Neural cell (in vitro differentiated cells): ENCODE measurements at regions not wholly inside any gene's neighbourhood (a gene's known extent, or its start where the extent isn't known, plus 50 kb on each side); places are given as distances from the start of the nearest gene placed in this dataset.

Experiments
- H2AFZ ChIP-seq: fragments of 200-600, 300-800 bp; sonication (generic), shearing (Covaris generic); 2 replicates; pipeline ENCODE4 v1.6.0; 2014; ENCODE audit warnings: low read depth, mild to moderate bottlenecking, antibody characterized with exemption, low read length, moderate library complexity
- H3F3A ChIP-seq: fragments of 200-600 bp; shearing (Covaris generic); 2 replicates; pipeline ENCODE4 v1.6.1; 2016; ENCODE audit warnings: mild to moderate bottlenecking, moderate library complexity, mixed read lengths, antibody characterized with exemption, low read length; ENCODE audit not compliant: insufficient read depth, poor library complexity, severe bottlenecking
- H3K27ac ChIP-seq: fragments of 200-600, 300-800 bp; sonication (generic), shearing (Covaris generic); 2 replicates; pipeline ENCODE4 v1.5.1; 2014; ENCODE audit warnings: mild to moderate bottlenecking, low read length, moderate library complexity
- H3K27me3 ChIP-seq: fragments of 300-800, 200-600 bp; sonication (generic), shearing (Covaris generic); 2 replicates; pipeline ENCODE4 v1.6.0; 2014; ENCODE audit warnings: mild to moderate bottlenecking, low read depth, low read length, moderate library complexity; ENCODE audit not compliant: insufficient read depth
- H3K36me3 ChIP-seq: fragments of 300-800, 200-600 bp; sonication (generic), shearing (Covaris generic); 2 replicates; pipeline ENCODE4 v1.5.1; 2014; ENCODE audit warnings: mild to moderate bottlenecking, antibody characterized with exemption, low read length, moderate library complexity; ENCODE audit not compliant: insufficient read depth
- H3K4me2 ChIP-seq: fragments of 300-800, 200-600 bp; sonication (generic), shearing (Covaris generic); 2 replicates; pipeline ENCODE4 v1.6.0; 2014; ENCODE audit warnings: mild to moderate bottlenecking, low read length
- H3K4me3 ChIP-seq: fragments of 300-800, 200-600 bp; sonication (generic), shearing (Covaris generic); 2 replicates; pipeline ENCODE4 v1.5.1; 2014; ENCODE audit warnings: mild to moderate bottlenecking, low read length, moderate library complexity
- H3K79me2 ChIP-seq: fragments of 200-600 bp; shearing (Covaris generic); replicated peaks from 2 replicates; pipeline ENCODE4 v1.6.0; 2014; ENCODE audit warnings: mild to moderate bottlenecking, low read length, moderate library complexity; ENCODE audit not compliant: insufficient read depth
- H3K9ac ChIP-seq: fragments of 300-800, 200-600 bp; sonication (generic), shearing (Covaris generic); 2 replicates; pipeline ENCODE4 v1.6.1; 2016; ENCODE audit warnings: mild to moderate bottlenecking, low read length, mixed read lengths
- H3K9me2 ChIP-seq: fragments of 200-600 bp; shearing (Covaris generic); 2 replicates; pipeline ENCODE4 v1.6.1; 2016; ENCODE audit warnings: mild to moderate bottlenecking, low read length, mixed read lengths; ENCODE audit not compliant: insufficient read depth
- H3K9me3 ChIP-seq: fragments of 200-600, 300-800 bp; sonication (generic), shearing (Covaris generic); 2 replicates; pipeline ENCODE4 v1.6.1; 2016; ENCODE audit warnings: mild to moderate bottlenecking, mixed run types, low read length, moderate library complexity, mixed read lengths
- H4K20me1 ChIP-seq: fragments of 200-600 bp; shearing (Covaris generic); 2 replicates; pipeline ENCODE4 v1.6.1; 2016; ENCODE audit warnings: mild to moderate bottlenecking, mixed run types; ENCODE audit not compliant: insufficient read depth
- EP300 ChIP-seq: fragments of 450-650 bp; conservative IDR thresholded peaks from 2 replicates; pipeline ENCODE4 v1.6.1; 2014; ENCODE audit warnings: antibody characterized with exemption, mild to moderate bottlenecking, moderate library complexity; ENCODE audit not compliant: poor library complexity, severe bottlenecking
- EZH2 ChIP-seq: fragments of 200-600, 300-800 bp; shearing (Covaris generic), sonication (generic); IDR thresholded peaks from 2 replicates; pipeline ENCODE4 v1.6.1; 2014; ENCODE audit warnings: antibody characterized with exemption, low read length, borderline replicate concordance, mild to moderate bottlenecking; ENCODE audit not compliant: insufficient read depth, poor library complexity, severe bottlenecking
- MXI1 ChIP-seq: fragments of 450-650 bp; conservative IDR thresholded peaks from 2 replicates; pipeline ENCODE4 v1.6.1; 2014; ENCODE audit warnings: antibody characterized with exemption, mild to moderate bottlenecking; ENCODE audit not compliant: poor library complexity, severe bottlenecking
- POLR2AphosphoS5 ChIP-seq: IDR thresholded peaks from 2 replicates; pipeline ENCODE4 v1.6.1; 2012
- RAD21 ChIP-seq: fragments of 450-650 bp; conservative IDR thresholded peaks from 2 replicates; pipeline ENCODE4 v1.6.1; 2014; ENCODE audit warnings: antibody characterized with exemption, mild to moderate bottlenecking, moderate library complexity
- SMC3 ChIP-seq: fragments of 450-650 bp; conservative IDR thresholded peaks from 2 replicates; pipeline ENCODE4 v1.6.1; 2014; ENCODE audit warnings: antibody characterized with exemption, mild to moderate bottlenecking, moderate library complexity; ENCODE audit not compliant: poor library complexity
- TAF1 ChIP-seq: IDR thresholded peaks from 2 replicates; pipeline ENCODE4 v1.6.1; 2012; ENCODE audit warnings: low read depth
- TF ChIP-seq, protein P1 (sequence below): fragments of 450-650 bp; IDR thresholded peaks from 2 replicates; pipeline ENCODE4 v1.5.1; 2014; ENCODE audit warnings: antibody characterized with exemption, mild to moderate bottlenecking, moderate library complexity; ENCODE audit not compliant: poor library complexity, severe bottlenecking
- TF ChIP-seq, protein P2 (sequence below): IDR thresholded peaks from 2 replicates; pipeline ENCODE4 v1.6.1; 2012; ENCODE audit warnings: borderline replicate concordance

DNA sequence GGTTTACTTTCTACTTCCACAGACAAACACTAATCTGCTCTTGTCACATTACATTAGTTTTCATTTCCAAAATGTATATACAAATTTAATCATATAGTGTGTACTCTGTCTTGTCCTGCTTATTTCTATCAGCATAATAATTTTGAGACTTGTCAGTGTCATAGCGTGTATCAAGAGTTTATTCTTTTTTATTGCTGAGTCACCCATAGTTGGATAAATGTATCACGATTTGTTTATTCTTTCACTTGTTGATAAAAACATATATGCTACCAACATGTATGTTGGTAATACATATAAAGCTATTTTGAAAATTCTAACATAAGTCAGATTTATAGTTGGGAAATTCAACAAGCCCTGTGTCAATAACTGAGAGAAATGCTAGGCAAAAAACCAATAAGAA, 261.2 kb downstream of the TRAM1L1 start:
- no peaks in the 10 kb centered on the region for H3K36me3 ChIP-seq
- no peak overlapping the region for H2AFZ ChIP-seq
- no peaks in the 10 kb centered on the region for H3K9me2 ChIP-seq

DNA sequence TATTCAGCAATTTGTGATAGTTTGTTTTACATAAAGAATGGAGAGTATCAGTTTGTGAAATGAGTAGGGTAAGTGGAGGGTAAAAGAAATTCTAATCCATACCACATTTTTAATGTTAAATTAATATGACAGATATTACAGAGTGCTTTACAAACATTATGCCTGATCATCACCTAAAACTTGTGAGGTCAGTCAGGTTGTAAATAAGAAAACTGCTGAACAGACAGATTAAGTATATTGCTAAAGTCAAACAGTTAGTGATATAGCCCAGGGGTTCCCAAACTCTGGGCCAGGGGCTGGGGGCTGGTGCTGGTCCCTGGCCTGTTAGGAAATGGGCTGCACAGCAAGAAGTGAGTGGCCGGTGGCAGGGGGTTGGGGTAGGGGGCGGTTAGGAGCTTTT, 273.6 kb downstream of the TRAM1L1 start:
- Histone ChIP-seq H3F3A (no peaks in the 10 kb centered on the region), H3K9me3 (no peaks in the 10 kb centered on the region), H4K20me1 (no peaks in the 10 kb centered on the region), H2AFZ (no peak overlapping the region), H3K4me2 (no peak overlapping the region), H3K27ac (no peak overlapping the region), H3K79me2 (no peaks in the 10 kb centered on the region), H3K4me3 (no peak overlapping the region), H3K9ac (no peak overlapping the region), H3K9me2 (no peaks in the 10 kb centered on the region), H3K36me3 (no peaks in the 10 kb centered on the region), H3K27me3 (no peaks in the 10 kb centered on the region)
- TF ChIP-seq POLR2AphosphoS5 (no peak), TAF1 (no peak), EZH2 (no peak), MXI1 (no peak)

More for the DNA sequence above, 261.2 kb downstream of the TRAM1L1 start:
- TF ChIP-seq RAD21 = no peak
- no peak for TF ChIP-seq TAF1
- no peak for TF ChIP-seq EP300
- TF ChIP-seq POLR2AphosphoS5 = no peak
- TF ChIP-seq, protein P1, sequence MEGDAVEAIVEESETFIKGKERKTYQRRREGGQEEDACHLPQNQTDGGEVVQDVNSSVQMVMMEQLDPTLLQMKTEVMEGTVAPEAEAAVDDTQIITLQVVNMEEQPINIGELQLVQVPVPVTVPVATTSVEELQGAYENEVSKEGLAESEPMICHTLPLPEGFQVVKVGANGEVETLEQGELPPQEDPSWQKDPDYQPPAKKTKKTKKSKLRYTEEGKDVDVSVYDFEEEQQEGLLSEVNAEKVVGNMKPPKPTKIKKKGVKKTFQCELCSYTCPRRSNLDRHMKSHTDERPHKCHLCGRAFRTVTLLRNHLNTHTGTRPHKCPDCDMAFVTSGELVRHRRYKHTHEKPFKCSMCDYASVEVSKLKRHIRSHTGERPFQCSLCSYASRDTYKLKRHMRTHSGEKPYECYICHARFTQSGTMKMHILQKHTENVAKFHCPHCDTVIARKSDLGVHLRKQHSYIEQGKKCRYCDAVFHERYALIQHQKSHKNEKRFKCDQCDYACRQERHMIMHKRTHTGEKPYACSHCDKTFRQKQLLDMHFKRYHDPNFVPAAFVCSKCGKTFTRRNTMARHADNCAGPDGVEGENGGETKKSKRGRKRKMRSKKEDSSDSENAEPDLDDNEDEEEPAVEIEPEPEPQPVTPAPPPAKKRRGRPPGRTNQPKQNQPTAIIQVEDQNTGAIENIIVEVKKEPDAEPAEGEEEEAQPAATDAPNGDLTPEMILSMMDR = no peak
- no peak overlapping the region for H3K9ac ChIP-seq
- no peaks in the 10 kb centered on the region for H3K79me2 ChIP-seq
- H3K4me2 ChIP-seq = no peak overlapping the region
- no peaks in the 10 kb centered on the region for H3F3A ChIP-seq
- no peak overlapping the region for H3K4me3 ChIP-seq
- H3K9me3 ChIP-seq = no peaks in the 10 kb centered on the region
- H3K27me3 ChIP-seq = no peaks in the 10 kb centered on the region
- H4K20me1 ChIP-seq = no peaks in the 10 kb centered on the region
- H3K27ac ChIP-seq = no peak overlapping the region

DNA sequence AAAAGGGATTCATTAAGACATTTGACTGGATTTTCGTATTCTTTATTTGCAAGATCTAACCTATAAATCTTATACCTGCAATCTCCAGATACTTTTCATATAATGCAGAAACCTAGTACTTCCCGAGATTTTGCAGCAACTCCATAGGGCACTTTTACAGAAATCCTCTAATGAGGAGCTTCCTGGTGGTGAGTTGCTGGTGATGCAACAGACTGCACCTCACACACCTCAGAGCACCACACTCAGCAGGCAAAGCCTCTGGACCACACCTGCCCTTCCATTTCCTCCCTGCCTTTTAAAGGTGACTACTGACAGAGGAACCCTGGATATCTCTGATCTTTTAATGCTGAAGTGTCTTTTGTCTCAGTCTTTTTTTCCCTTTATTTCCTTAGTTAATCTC, 289.4 kb downstream of the TRAM1L1 start:
- Histone ChIP-seq H3K4me3 (no peak overlapping the region), H3K27ac (no peak overlapping the region), H3F3A (no peaks in the 10 kb centered on the region), H2AFZ (no peak overlapping the region), H3K9me3 (no peaks in the 10 kb centered on the region), H3K27me3 (no peaks in the 10 kb centered on the region), H3K9me2 (no peaks in the 10 kb centered on the region), H3K36me3 (no peaks in the 10 kb centered on the region), H3K4me2 (no peak overlapping the region), H3K9ac (no peak overlapping the region), H4K20me1 (no peaks in the 10 kb centered on the region), H3K79me2 (no peaks in the 10 kb centered on the region)
- TF ChIP-seq EZH2 = no peak
- TF ChIP-seq TAF1 = no peak
- TF ChIP-seq, protein P1 = no peak
- no peak for TF ChIP-seq SMC3
- TF ChIP-seq POLR2AphosphoS5 = no peak
- TF ChIP-seq EP300 = no peak
- TF ChIP-seq RAD21 = no peak
- TF ChIP-seq, protein P2, sequence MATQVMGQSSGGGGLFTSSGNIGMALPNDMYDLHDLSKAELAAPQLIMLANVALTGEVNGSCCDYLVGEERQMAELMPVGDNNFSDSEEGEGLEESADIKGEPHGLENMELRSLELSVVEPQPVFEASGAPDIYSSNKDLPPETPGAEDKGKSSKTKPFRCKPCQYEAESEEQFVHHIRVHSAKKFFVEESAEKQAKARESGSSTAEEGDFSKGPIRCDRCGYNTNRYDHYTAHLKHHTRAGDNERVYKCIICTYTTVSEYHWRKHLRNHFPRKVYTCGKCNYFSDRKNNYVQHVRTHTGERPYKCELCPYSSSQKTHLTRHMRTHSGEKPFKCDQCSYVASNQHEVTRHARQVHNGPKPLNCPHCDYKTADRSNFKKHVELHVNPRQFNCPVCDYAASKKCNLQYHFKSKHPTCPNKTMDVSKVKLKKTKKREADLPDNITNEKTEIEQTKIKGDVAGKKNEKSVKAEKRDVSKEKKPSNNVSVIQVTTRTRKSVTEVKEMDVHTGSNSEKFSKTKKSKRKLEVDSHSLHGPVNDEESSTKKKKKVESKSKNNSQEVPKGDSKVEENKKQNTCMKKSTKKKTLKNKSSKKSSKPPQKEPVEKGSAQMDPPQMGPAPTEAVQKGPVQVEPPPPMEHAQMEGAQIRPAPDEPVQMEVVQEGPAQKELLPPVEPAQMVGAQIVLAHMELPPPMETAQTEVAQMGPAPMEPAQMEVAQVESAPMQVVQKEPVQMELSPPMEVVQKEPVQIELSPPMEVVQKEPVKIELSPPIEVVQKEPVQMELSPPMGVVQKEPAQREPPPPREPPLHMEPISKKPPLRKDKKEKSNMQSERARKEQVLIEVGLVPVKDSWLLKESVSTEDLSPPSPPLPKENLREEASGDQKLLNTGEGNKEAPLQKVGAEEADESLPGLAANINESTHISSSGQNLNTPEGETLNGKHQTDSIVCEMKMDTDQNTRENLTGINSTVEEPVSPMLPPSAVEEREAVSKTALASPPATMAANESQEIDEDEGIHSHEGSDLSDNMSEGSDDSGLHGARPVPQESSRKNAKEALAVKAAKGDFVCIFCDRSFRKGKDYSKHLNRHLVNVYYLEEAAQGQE = no peak
- TF ChIP-seq MXI1 = no peak
